ENCODE measurements at regions not wholly inside any gene's neighbourhood (a gene's known extent, or its start where the extent isn't known, plus 50 kb on each side); places are given as distances from the start of the nearest gene placed in this dataset.

DNA sequence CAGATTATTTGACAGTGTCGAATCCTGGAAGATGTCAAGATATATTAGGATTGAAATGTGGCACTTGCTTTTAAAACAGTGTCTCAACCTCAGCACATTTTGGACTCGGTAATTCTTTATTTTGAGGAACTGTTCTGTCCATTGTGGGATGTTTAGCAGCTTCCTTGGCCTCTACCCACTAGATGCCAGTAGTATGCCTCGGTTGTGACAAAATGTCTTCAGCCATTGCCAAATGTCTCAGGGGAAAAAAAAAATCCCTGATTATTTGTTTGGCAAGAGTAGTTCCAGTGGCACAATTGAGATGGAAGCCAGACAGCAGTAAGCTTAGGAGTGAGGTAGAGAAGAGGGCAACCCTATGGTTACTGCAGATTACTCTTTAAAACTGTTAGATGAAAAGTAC lies 694.5 kb upstream of the RIOK2 start:
- TF ChIP-seq, protein P1, sequence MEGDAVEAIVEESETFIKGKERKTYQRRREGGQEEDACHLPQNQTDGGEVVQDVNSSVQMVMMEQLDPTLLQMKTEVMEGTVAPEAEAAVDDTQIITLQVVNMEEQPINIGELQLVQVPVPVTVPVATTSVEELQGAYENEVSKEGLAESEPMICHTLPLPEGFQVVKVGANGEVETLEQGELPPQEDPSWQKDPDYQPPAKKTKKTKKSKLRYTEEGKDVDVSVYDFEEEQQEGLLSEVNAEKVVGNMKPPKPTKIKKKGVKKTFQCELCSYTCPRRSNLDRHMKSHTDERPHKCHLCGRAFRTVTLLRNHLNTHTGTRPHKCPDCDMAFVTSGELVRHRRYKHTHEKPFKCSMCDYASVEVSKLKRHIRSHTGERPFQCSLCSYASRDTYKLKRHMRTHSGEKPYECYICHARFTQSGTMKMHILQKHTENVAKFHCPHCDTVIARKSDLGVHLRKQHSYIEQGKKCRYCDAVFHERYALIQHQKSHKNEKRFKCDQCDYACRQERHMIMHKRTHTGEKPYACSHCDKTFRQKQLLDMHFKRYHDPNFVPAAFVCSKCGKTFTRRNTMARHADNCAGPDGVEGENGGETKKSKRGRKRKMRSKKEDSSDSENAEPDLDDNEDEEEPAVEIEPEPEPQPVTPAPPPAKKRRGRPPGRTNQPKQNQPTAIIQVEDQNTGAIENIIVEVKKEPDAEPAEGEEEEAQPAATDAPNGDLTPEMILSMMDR (IDR thresholded peaks at IDR 0.05; ENCODE audit: unreplicated experiment) = no peak
- CTCF ChIA-PET = interaction anchor here (0.6 to 0.7 kb wide), 3 partner anchors 529 to 630 kb away, joined by 3 to 6 read pairs (median 3); no protein-coding TSS in a partner anchor
- POLR2A ChIA-PET = no interaction called here

DNA sequence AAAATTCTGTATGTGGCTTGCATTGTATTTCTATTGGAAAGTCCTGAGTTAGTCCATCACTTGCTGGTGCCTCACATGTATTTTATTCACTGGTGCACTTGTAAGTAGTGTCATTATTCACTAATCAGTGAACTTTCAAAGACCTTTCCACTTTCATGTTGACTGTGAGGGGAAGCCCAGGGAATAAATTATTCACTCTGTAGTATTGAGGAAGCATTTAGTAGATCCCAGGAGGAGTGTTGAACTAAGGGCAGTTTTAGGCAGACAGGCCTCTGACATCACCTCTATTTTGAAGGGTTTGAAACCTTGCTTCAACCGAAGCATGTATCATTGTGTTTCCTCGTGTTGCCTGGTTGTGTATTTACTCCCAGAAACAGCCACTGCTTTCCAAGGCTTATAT lies 705.4 kb upstream of the RIOK2 start:
- no peaks in the 10 kb centered on the region for H3K27me3 Mint-ChIP-seq (ENCODE audit: insufficient read depth, unreplicated experiment)
- no peaks in the 10 kb centered on the region for H3K36me3 Mint-ChIP-seq (ENCODE audit: insufficient read depth, unreplicated experiment)
- intact Hi-C loops (cut with micrococcal nuclease) = no loop called here
- no peak overlapping the region for H3K4me3 Mint-ChIP-seq (ENCODE audit: unreplicated experiment)
- DNase-seq (ENCODE audit: unreplicated experiment) = no peak
- ChIA-PET CTCF (no interaction called here), POLR2A (no interaction called here)
- BruUV-seq (replicated peaks) = no TSS peak
- no peak overlapping the region for H3K27ac Mint-ChIP-seq (ENCODE audit: low read depth, unreplicated experiment)
- no peaks in the 10 kb centered on the region for H3K9me3 Mint-ChIP-seq (ENCODE audit: unreplicated experiment)
- TF ChIP-seq, protein P1 (IDR thresholded peaks at IDR 0.05; ENCODE audit: unreplicated experiment) = no peak
- no peaks in the 10 kb centered on the region for H3K4me1 Mint-ChIP-seq (ENCODE audit: insufficient read depth, unreplicated experiment)

More for the DNA sequence above, 694.5 kb upstream of the RIOK2 start:
- no peak for DNase-seq (ENCODE audit: unreplicated experiment)
- Mint-ChIP-seq H3K4me1 (ENCODE audit: insufficient read depth, unreplicated experiment) (peaks cover 7% of the 10 kb centered on the region), H3K36me3 (ENCODE audit: insufficient read depth, unreplicated experiment) (no peaks in the 10 kb centered on the region), H3K27me3 (ENCODE audit: insufficient read depth, unreplicated experiment) (no peaks in the 10 kb centered on the region), H3K9me3 (ENCODE audit: unreplicated experiment) (no peaks in the 10 kb centered on the region), H3K4me3 (ENCODE audit: unreplicated experiment) (no peak overlapping the region), H3K27ac (ENCODE audit: low read depth, unreplicated experiment) (no peak overlapping the region)
- BruUV-seq (replicated peaks) = no TSS peak
- intact Hi-C loops (cut with micrococcal nuclease) = loop anchor here (10.0 kb wide), 1 partner anchor 897 kb away; the partner anchor contains the start of gene RGMB

DNA sequence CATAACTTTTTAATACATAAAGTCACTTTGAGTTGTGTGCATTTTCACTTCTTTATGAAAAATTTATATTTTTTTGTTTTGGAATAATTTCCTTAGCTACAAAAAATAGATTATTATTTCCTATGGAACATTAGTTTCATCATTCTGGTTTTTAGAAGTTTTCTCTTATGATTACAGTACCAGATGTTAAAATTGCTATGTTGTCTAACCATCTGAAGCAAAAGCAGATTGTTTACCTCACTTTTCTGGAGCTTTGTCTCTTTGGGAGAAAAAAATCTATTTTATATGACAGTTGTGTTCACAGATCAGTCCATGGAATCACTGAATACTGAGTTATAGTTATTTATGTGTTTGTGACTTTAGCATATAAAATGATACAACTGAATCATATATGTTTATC lies 708.9 kb upstream of the RIOK2 start:
- TF ChIP-seq, protein P1 (IDR thresholded peaks at IDR 0.05; ENCODE audit: unreplicated experiment) = no peak
- DNase-seq (ENCODE audit: unreplicated experiment) = no peak
- no TSS peak for BruUV-seq (replicated peaks)
- no peaks in the 10 kb centered on the region for H3K9me3 Mint-ChIP-seq (ENCODE audit: unreplicated experiment)
- ChIA-PET POLR2A (no interaction called here), CTCF (interaction anchor here (0.7 kb wide), 1 partner anchor 529 kb away, joined by 4 read pairs; no protein-coding TSS in a partner anchor)
- no peaks in the 10 kb centered on the region for H3K27me3 Mint-ChIP-seq (ENCODE audit: insufficient read depth, unreplicated experiment)
- no peaks in the 10 kb centered on the region for H3K36me3 Mint-ChIP-seq (ENCODE audit: insufficient read depth, unreplicated experiment)
- intact Hi-C loops (cut with micrococcal nuclease) = no loop called here
- no peak overlapping the region for H3K27ac Mint-ChIP-seq (ENCODE audit: low read depth, unreplicated experiment)
- H3K4me3 Mint-ChIP-seq (ENCODE audit: unreplicated experiment) = no peak overlapping the region
- no peaks in the 10 kb centered on the region for H3K4me1 Mint-ChIP-seq (ENCODE audit: insufficient read depth, unreplicated experiment)

DNA sequence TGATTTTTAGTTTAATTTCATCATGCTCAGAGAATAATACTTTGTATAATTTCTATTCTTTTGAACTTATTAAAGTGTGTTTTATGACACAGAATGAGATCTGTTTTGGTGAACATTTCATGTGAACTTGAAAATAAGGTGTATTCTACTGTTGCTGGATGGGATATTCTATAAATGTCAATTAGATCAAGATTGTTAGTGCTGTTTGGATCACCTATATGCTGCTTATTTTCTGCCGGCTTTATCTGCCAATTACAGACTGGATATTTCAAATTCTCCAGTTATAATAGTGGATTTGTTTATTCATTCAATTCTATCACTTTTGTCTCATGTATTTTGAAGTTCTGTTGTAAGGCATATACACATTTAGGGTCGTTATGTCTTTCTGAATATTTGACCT lies 720.7 kb upstream of the RIOK2 start:
- BruUV-seq (replicated peaks) = no TSS peak
- DNase-seq (ENCODE audit: unreplicated experiment) = no peak
- ChIA-PET CTCF (no interaction called here), POLR2A (interaction anchor here (0.5 kb wide), 1 partner anchor 848 kb away, joined by 4 read pairs; no protein-coding TSS in a partner anchor)
- Mint-ChIP-seq H3K36me3 (ENCODE audit: insufficient read depth, unreplicated experiment) (no peaks in the 10 kb centered on the region), H3K9me3 (ENCODE audit: unreplicated experiment) (peaks cover 7% of the 10 kb centered on the region), H3K27me3 (ENCODE audit: insufficient read depth, unreplicated experiment) (no peaks in the 10 kb centered on the region), H3K4me3 (ENCODE audit: unreplicated experiment) (no peak overlapping the region), H3K4me1 (ENCODE audit: insufficient read depth, unreplicated experiment) (no peaks in the 10 kb centered on the region), H3K27ac (ENCODE audit: low read depth, unreplicated experiment) (no peak overlapping the region)
- TF ChIP-seq, protein P1 (IDR thresholded peaks at IDR 0.05; ENCODE audit: unreplicated experiment) = no peak
- intact Hi-C loops (cut with micrococcal nuclease) = no loop called here
